ENCODE measurements at regions not wholly inside any gene's neighbourhood (a gene's known extent, or its start where the extent isn't known, plus 50 kb on each side); places are given as distances from the start of the nearest gene placed in this dataset.

DNA sequence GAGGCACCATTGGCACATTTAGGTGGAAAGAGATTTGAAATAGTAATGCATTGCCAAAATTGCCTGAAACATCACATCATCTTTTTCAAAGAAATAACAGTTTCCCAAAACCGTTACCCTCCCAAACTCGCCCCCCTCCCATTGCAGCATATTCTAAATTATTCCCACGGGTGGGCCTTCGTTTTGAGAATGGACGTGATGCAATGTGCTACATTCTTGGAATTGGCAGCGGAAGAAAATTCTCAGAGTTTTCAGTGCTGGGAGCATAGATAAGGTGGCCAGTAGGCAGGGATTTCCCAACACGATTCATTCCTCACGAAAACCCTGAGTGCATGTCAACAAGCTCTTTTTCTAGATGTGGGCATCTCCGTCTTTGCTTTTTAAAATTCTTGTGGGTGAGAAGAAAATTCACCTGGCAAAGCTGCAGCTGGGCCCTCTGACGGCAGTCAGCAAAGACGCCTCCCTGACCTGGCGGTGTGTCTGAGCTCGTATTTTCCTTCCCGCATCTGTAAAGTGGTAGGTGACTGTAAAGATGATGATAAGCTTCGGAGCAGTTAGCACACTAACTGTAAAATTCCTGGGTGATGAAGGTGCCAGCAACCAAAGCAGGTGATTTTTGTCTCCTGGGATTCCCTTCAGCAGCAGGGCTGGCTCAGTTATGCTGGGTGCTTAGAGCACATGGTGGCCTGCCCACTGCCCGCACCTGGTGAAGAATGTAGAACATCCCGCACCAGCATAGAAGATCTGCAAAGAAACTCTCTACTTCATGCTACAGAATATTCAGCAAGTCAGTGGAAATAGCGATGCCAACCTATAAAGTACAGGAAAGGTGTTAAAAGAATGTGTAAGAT, 141.9 kb upstream of the KLF6 start:
- H4K20me1 ChIP-seq (ENCODE audit: control insufficient read depth, insufficient read depth, low read depth, low read length): no peaks in the 10 kb centered on the region
- H3K4me2 ChIP-seq (ENCODE audit: low read length): no peak overlapping the region
- TF ChIP-seq, protein P1, sequence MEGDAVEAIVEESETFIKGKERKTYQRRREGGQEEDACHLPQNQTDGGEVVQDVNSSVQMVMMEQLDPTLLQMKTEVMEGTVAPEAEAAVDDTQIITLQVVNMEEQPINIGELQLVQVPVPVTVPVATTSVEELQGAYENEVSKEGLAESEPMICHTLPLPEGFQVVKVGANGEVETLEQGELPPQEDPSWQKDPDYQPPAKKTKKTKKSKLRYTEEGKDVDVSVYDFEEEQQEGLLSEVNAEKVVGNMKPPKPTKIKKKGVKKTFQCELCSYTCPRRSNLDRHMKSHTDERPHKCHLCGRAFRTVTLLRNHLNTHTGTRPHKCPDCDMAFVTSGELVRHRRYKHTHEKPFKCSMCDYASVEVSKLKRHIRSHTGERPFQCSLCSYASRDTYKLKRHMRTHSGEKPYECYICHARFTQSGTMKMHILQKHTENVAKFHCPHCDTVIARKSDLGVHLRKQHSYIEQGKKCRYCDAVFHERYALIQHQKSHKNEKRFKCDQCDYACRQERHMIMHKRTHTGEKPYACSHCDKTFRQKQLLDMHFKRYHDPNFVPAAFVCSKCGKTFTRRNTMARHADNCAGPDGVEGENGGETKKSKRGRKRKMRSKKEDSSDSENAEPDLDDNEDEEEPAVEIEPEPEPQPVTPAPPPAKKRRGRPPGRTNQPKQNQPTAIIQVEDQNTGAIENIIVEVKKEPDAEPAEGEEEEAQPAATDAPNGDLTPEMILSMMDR (IDR thresholded peaks at IDR 0.05; ENCODE audit: low read depth, low read length, poor library complexity, severe bottlenecking): no peak
- TF ChIP-seq EZH2phosphoT487 (IDR thresholded peaks at IDR 0.05; ENCODE audit: borderline replicate concordance, low read length): no peak
- no peaks in the 10 kb centered on the region for H3K9me2 ChIP-seq (replicated peaks; ENCODE audit: control insufficient read depth, low read length)
- H3K79me2 ChIP-seq (ENCODE audit: control insufficient read depth, low read length): no peaks in the 10 kb centered on the region
- no peak overlapping the region for H3K27ac ChIP-seq (ENCODE audit: low read depth, low read length)
- H3K27me3 ChIP-seq (ENCODE audit: control insufficient read depth, low read length): no peaks in the 10 kb centered on the region
- H3K4me3 ChIP-seq (ENCODE audit: low read length): no peak overlapping the region
- H3F3A ChIP-seq (ENCODE audit: control insufficient read depth, insufficient read depth): no peaks in the 10 kb centered on the region
- no peaks in the 10 kb centered on the region for H3K36me3 ChIP-seq (ENCODE audit: control insufficient read depth, low read length)
- H3K4me1 ChIP-seq (ENCODE audit: control insufficient read depth, low read length): no peaks in the 10 kb centered on the region
- no peaks in the 10 kb centered on the region for H3K9me3 ChIP-seq (ENCODE audit: control insufficient read depth, insufficient read depth, low read length)

DNA sequence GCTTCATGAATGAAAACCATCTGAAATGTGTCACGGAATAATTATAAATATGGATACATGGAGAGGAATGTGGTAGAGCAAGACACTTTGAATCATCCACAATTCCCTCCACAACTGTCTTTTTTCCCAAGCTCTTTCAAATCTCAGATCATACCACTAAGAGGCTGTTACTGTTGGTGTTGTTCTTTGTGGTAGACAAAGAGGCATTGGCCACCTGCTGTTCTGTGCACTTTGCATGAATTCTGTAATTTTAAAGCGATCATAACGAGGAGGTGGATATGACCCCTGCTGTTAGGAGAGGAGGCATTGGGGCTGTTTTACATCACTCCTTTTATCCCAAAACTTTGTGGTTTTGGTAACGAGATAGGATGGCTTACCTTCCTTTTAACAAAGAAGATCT, 141.2 kb upstream of the KLF6 start:
- no peak overlapping the region for H3K4me2 ChIP-seq (ENCODE audit: low read length)
- H3K9me2 ChIP-seq (replicated peaks; ENCODE audit: control insufficient read depth, low read length): no peaks in the 10 kb centered on the region
- no peaks in the 10 kb centered on the region for H4K20me1 ChIP-seq (ENCODE audit: control insufficient read depth, insufficient read depth, low read depth, low read length)
- no peaks in the 10 kb centered on the region for H3K9me3 ChIP-seq (ENCODE audit: control insufficient read depth, insufficient read depth, low read length)
- no peak overlapping the region for H3K4me3 ChIP-seq (ENCODE audit: low read length)
- no peak overlapping the region for H3K27ac ChIP-seq (ENCODE audit: low read depth, low read length)
- H3K4me1 ChIP-seq (ENCODE audit: control insufficient read depth, low read length): no peaks in the 10 kb centered on the region
- H3K36me3 ChIP-seq (ENCODE audit: control insufficient read depth, low read length): no peaks in the 10 kb centered on the region
- H3K27me3 ChIP-seq (ENCODE audit: control insufficient read depth, low read length): no peaks in the 10 kb centered on the region
- no peaks in the 10 kb centered on the region for H3K79me2 ChIP-seq (ENCODE audit: control insufficient read depth, low read length)
- no peak for TF ChIP-seq EZH2phosphoT487 (IDR thresholded peaks at IDR 0.05; ENCODE audit: borderline replicate concordance, low read length)
- TF ChIP-seq, protein P1 (IDR thresholded peaks at IDR 0.05; ENCODE audit: low read depth, low read length, poor library complexity, severe bottlenecking): no peak
- no peaks in the 10 kb centered on the region for H3F3A ChIP-seq (ENCODE audit: control insufficient read depth, insufficient read depth)

DNA sequence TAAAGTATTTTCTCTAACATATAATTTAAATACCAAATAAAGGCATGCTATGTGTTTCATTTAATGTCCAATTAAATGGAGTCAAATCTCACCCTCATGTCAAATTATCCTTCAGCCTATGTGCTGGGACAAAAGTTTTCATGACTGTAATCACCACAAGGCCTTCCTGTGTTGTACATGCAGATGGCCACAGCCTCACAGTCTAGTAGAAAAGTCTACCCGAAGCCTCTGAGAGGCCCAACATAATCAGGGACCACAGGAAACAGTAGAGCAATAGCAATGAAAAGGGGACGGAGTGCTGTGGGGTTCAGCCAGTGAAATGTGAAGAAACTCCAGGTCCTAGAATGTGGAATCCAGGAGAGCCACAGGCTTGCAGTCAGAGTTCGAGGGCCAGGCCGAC, 140.2 kb upstream of the KLF6 start:
- TF ChIP-seq, protein P1 (IDR thresholded peaks at IDR 0.05; ENCODE audit: low read depth, low read length, poor library complexity, severe bottlenecking): no peak
- TF ChIP-seq EZH2phosphoT487 (IDR thresholded peaks at IDR 0.05; ENCODE audit: borderline replicate concordance, low read length): no peak
- H3K9me3 ChIP-seq (ENCODE audit: control insufficient read depth, insufficient read depth, low read length): no peaks in the 10 kb centered on the region

More for the DNA sequence above, 140.2 kb upstream of the KLF6 start:
- no peak overlapping the region for H3K4me3 ChIP-seq (ENCODE audit: low read length)
- no peaks in the 10 kb centered on the region for H3K4me1 ChIP-seq (ENCODE audit: control insufficient read depth, low read length)
- no peak overlapping the region for H3K27ac ChIP-seq (ENCODE audit: low read depth, low read length)
- H3K9me2 ChIP-seq (replicated peaks; ENCODE audit: control insufficient read depth, low read length): no peaks in the 10 kb centered on the region
- H3K4me2 ChIP-seq (ENCODE audit: low read length): no peak overlapping the region
- no peaks in the 10 kb centered on the region for H3K79me2 ChIP-seq (ENCODE audit: control insufficient read depth, low read length)
- no peaks in the 10 kb centered on the region for H4K20me1 ChIP-seq (ENCODE audit: control insufficient read depth, insufficient read depth, low read depth, low read length)
- no peaks in the 10 kb centered on the region for H3K27me3 ChIP-seq (ENCODE audit: control insufficient read depth, low read length)
- no peaks in the 10 kb centered on the region for H3F3A ChIP-seq (ENCODE audit: control insufficient read depth, insufficient read depth)
- H3K36me3 ChIP-seq (ENCODE audit: control insufficient read depth, low read length): no peaks in the 10 kb centered on the region
